Caco-2 (cell line): ENCODE measurements at regions not wholly inside any gene's neighbourhood (a gene's known extent, or its start where the extent isn't known, plus 50 kb on each side); places are given as distances from the start of the nearest gene placed in this dataset.
"Not testable (repeated sequence)": the region's sequence is repeated elsewhere in the genome, so short reads cannot be mapped to it uniquely, and the experiment has no call there.

Source experiments
- BruUV-seq: library from RNA; stranded (reverse); fragments of 400-500 nt; replicated peaks from 2 replicates; lab custom pipeline; 2021; lab: Mats Ljungman, UMichigan
- CTCF ChIA-PET: fragments of 300-600 bp; sonication (Branson Sonifier 250); formaldehyde crosslinking; loops from one replicate; lab custom pipeline; 2022; ENCODE audit warnings: antibody characterized with exemption; lab: Charles Lee
- POLR2A ChIA-PET: fragments of 300-600 bp; sonication (Branson Sonifier 250); formaldehyde crosslinking; loops from one replicate; lab custom pipeline; 2022; ENCODE audit warnings: antibody characterized with exemption; lab: Charles Lee
- DNase-seq, 2 experiments: peaks; one replicate each; pipeline versions ENCODE4 v3.0.0 to v3.0.0-alpha.2; 2020 to 2022
- H3K27me3 ChIP-seq: replicated peaks from 2 replicates; pipeline ENCODE4 v1.6.0; 2011; ENCODE audit warnings: low read length; ENCODE audit not compliant: control insufficient read depth, insufficient read depth
- H3K36me3 ChIP-seq: 2 replicates; pipeline ENCODE4 v1.5.1; 2011; ENCODE audit warnings: low read length; ENCODE audit not compliant: control insufficient read depth, insufficient read depth
- H3K4me1 ChIP-seq: fragments of 250-450 bp; sonication (Bioruptor Pico); 2 replicates; pipeline ENCODE4 v1.5.1; 2020; ENCODE audit warnings: mild to moderate bottlenecking
- H3K4me3 ChIP-seq: 2 replicates; pipeline ENCODE4 v1.5.1; 2011; ENCODE audit warnings: low read depth, mild to moderate bottlenecking, control low read depth, low read length
- H3K9me3 ChIP-seq: fragments of 250-450 bp; sonication (Bioruptor Pico); 2 replicates; pipeline ENCODE4 v1.5.1; 2020; ENCODE audit warnings: mild to moderate bottlenecking, moderate library complexity
- H3K27ac Mint-ChIP-seq: one replicate; pipeline ENCODE4 v1.8.0; 2022; ENCODE audit warnings: mixed read lengths; ENCODE audit not compliant: unreplicated experiment
- H3K27me3 Mint-ChIP-seq: one replicate; pipeline ENCODE4 v1.8.0; 2022; ENCODE audit warnings: mixed read lengths; ENCODE audit not compliant: insufficient read depth, unreplicated experiment
- H3K36me3 Mint-ChIP-seq: one replicate; pipeline ENCODE4 v1.8.0; 2022; ENCODE audit warnings: mild to moderate bottlenecking, mixed read lengths; ENCODE audit not compliant: insufficient read depth, unreplicated experiment
- H3K4me1 Mint-ChIP-seq: one replicate; pipeline ENCODE4 v1.8.0; 2022; ENCODE audit warnings: low read depth, mixed read lengths; ENCODE audit not compliant: unreplicated experiment
- H3K4me3 Mint-ChIP-seq: one replicate; pipeline ENCODE4 v1.8.0; 2022; ENCODE audit warnings: mild to moderate bottlenecking, moderate library complexity, mixed read lengths; ENCODE audit not compliant: unreplicated experiment
- H3K9me3 Mint-ChIP-seq: one replicate; pipeline ENCODE4 v1.8.0; 2022; ENCODE audit warnings: mixed read lengths; ENCODE audit not compliant: unreplicated experiment
- CTCF ChIP-seq, 2 experiments: fragments of 200-600 bp in 1 of 2; IDR thresholded peaks; 1 replicate in 1 of 2; 2 replicates in 1 of 2; pipeline versions ENCODE4 v1.5.1 to v1.8.0; 2011 to 2022; ENCODE audit warnings: antibody characterized with exemption in 1 of 2, control low read depth in 1 of 2, inconsistent platforms in 1 of 2, low read depth in 1 of 2, low read length in 1 of 2, mild to moderate bottlenecking in 1 of 2, moderate library complexity in 1 of 2; ENCODE audit not compliant: insufficient read depth in 1 of 2, severe bottlenecking in 1 of 2, unreplicated experiment in 1 of 2
- intact Hi-C: fragments of 100-400 bp; cut with micrococcal nuclease; formaldehyde crosslinking; loops from one replicate; pipeline ENCODE4 v1.10.0; 2022; ENCODE audit not compliant: unreplicated experiment

GRCh38 chr12:131213896-131214442, 260.3 kb downstream of the ADGRD1 start:
- no peak for TF ChIP-seq CTCF (IDR thresholded peaks at IDR 0.05; ENCODE audit: insufficient read depth in 1 of 2, low read depth in 1 of 2, low read length in 1 of 2, severe bottlenecking in 1 of 2, unreplicated experiment in 1 of 2)
- Histone ChIP-seq H3K4me1 (peaks cover 8% of the 10 kb centered on the region; the same call in 1 of the 2 replicates), H3K36me3 (no peaks in the 10 kb centered on the region), H3K9me3 (no peaks in the 10 kb centered on the region; the same call in 1 of the 2 replicates), H3K4me3 (no peak overlapping the region), H3K27me3 (no peaks in the 10 kb centered on the region)
- H3K4me3 Mint-ChIP-seq, result no peak overlapping the region
- no TSS peak for BruUV-seq
- CTCF ChIA-PET, result no interaction called here
- peaks cover 3% of the 10 kb centered on the region for H3K27me3 Mint-ChIP-seq
- H3K9me3 Mint-ChIP-seq, result no peaks in the 10 kb centered on the region
- H3K4me1 Mint-ChIP-seq, result no peaks in the 10 kb centered on the region
- intact Hi-C loops, result no loop called here
- no peaks in the 10 kb centered on the region for H3K36me3 Mint-ChIP-seq
- H3K27ac Mint-ChIP-seq, result no peak overlapping the region
- POLR2A ChIA-PET, result no interaction called here
- peak in 1 of 2 experiments; percentile 19 for DNase-seq

GRCh38 chr12:131214936-131215335, 261.2 kb downstream of the ADGRD1 start:
- H3K36me3 Mint-ChIP-seq, H3K9me3 ChIP-seq, POLR2A ChIA-PET, BruUV-seq, H3K27ac Mint-ChIP-seq, CTCF ChIA-PET, H3K4me1 Mint-ChIP-seq, H3K27me3 Mint-ChIP-seq, H3K4me1 ChIP-seq, H3K4me3 ChIP-seq, H3K27me3 ChIP-seq, H3K36me3 ChIP-seq, intact Hi-C loops, H3K4me3 Mint-ChIP-seq, H3K9me3 Mint-ChIP-seq: not testable (repeated sequence)
- peak in 1 of 2 experiments; percentile 12 for DNase-seq

GRCh38 chr12:131216587-131216986, 262.9 kb downstream of the ADGRD1 start:
- H3K36me3 ChIP-seq, H3K27me3 ChIP-seq, H3K4me3 ChIP-seq, H3K9me3 Mint-ChIP-seq, H3K9me3 ChIP-seq, H3K4me1 ChIP-seq, H3K27ac Mint-ChIP-seq, H3K27me3 Mint-ChIP-seq, H3K4me1 Mint-ChIP-seq, POLR2A ChIA-PET, intact Hi-C loops, CTCF ChIA-PET, H3K4me3 Mint-ChIP-seq, H3K36me3 Mint-ChIP-seq, BruUV-seq: not testable (repeated sequence)
- DNase-seq, result peak in 1 of 2 experiments; percentile 14

- no peaks in the 10 kb centered on the region for H3K36me3 ChIP-seq
- Mint-ChIP-seq H3K36me3 (no peaks in the 10 kb centered on the region), H3K4me1 (no peaks in the 10 kb centered on the region), H3K27ac (no peak overlapping the region), H3K27me3 (no peaks in the 10 kb centered on the region), H3K4me3 (no peak overlapping the region), H3K9me3 (no peaks in the 10 kb centered on the region)
- H3K9me3 ChIP-seq, result no peaks in the 10 kb centered on the region; the same call in 1 of the 2 replicates
- ChIA-PET CTCF (no interaction called here), POLR2A (no interaction called here)
- H3K4me3 ChIP-seq, result no peak overlapping the region
- no peaks in the 10 kb centered on the region for H3K27me3 ChIP-seq
- intact Hi-C loops, result no loop called here
- no peak for TF ChIP-seq CTCF (IDR thresholded peaks at IDR 0.05; ENCODE audit: insufficient read depth in 1 of 2, low read depth in 1 of 2, low read length in 1 of 2, severe bottlenecking in 1 of 2, unreplicated experiment in 1 of 2)
- DNase-seq, result peak in 1 of 2 experiments; percentile 10
- H3K4me1 ChIP-seq, result peaks cover 9% of the 10 kb centered on the region; the same call in 1 of the 2 replicates
- no TSS peak for BruUV-seq
Measured at GRCh38 chr12:131217024-131217586, 263.4 kb downstream of the ADGRD1 start.
